ENCODE measurements at regions not wholly inside any gene's neighbourhood (a gene's known extent, or its start where the extent isn't known, plus 50 kb on each side); places are given as distances from the start of the nearest gene placed in this dataset.
A peak's percentile ranks its signal among the peaks of the same experiment; 100 is the strongest.
"Not testable (repeated sequence)": the region's sequence is repeated elsewhere in the genome, so short reads cannot be mapped to it uniquely, and the experiment has no call there.

DNA sequence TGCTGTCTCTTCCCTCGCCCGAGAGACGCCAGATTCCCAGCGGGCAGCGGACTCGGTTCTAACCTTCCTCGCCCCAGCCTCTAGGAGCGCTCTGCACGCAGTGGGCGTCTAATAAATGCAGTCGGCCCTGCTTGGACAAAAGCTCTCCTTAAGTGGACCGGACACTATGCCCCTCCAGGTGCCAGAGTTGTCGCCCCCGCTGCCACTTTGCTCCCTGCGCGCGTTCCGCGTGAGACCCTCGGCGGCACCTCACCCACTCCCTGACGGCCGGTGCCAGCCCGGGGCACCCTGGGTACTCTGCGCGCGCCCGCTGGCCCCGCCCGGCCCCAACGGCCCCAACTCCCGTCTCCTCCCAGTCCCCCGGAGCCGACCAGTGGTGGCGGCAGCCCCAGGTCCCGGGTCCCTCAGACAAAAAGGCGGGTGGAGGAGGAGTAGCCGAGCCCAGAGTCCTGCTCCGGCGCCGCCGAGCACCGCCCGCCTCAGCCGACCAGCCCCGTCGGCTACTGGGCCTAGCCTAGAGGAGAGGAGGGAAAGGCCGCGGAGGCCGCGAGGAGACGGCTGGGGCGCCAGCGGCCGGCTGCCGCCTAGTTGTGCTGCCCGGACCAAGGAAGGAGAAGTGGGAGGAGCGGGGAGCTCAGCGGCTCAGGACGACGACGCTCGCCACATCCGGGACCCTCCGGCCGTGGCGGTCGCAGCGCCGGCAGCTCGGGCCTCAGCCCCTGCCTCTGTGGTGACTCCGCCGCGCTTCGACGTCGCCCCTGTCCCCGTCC lies 123.0 kb downstream of the GOSR1 start:
- peak; percentile 95 for ATAC-seq
- 0% methylated on average over 5 to 71 of the region's 78 CpGs for WGBS, 2 donors
- no peaks in the 10 kb centered on the region for H3K27me3 ChIP-seq

DNA sequence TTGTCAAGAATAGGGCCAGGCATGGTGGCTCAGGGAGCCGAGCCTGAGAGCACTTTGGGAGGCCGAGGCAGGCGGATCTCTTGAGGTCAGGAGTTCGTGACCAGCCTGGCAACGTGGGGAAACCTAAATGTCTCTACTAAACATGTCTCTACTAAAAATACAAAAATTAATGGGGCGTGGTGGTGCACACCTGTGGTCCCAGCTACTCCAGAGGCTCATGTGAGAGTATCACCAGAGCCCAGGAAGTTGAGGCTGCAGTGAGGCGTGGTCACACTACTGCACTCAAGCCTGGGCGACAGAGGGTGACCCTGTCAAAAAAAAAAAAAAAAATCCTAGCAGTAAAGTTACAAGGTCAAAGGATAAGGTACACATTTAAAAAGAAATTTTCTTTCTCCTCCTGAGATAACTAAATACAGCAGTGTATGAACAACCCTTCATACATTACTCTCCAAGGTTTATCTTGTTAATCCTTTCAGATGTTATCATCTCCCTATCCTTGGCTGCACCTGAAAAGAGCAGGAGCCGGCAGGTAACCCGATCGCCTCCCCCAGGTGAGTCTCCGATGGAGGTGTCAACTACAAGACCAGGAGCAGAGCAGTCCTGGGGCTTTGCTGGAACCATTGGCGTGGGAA lies 122.3 kb downstream of the GOSR1 start:
- TF ChIP-seq, protein P1, sequence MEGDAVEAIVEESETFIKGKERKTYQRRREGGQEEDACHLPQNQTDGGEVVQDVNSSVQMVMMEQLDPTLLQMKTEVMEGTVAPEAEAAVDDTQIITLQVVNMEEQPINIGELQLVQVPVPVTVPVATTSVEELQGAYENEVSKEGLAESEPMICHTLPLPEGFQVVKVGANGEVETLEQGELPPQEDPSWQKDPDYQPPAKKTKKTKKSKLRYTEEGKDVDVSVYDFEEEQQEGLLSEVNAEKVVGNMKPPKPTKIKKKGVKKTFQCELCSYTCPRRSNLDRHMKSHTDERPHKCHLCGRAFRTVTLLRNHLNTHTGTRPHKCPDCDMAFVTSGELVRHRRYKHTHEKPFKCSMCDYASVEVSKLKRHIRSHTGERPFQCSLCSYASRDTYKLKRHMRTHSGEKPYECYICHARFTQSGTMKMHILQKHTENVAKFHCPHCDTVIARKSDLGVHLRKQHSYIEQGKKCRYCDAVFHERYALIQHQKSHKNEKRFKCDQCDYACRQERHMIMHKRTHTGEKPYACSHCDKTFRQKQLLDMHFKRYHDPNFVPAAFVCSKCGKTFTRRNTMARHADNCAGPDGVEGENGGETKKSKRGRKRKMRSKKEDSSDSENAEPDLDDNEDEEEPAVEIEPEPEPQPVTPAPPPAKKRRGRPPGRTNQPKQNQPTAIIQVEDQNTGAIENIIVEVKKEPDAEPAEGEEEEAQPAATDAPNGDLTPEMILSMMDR (IDR thresholded peaks at IDR 0.05), result no peak
- no peak for TF ChIP-seq POLR2A (IDR thresholded peaks at IDR 0.05)
- 36 to 38% methylated on average over 12 to 13 of the region's 13 CpGs for WGBS, 2 donors
- Histone ChIP-seq H3K27me3 (no peaks in the 10 kb centered on the region), H3K27ac (peak overlapping the region; percentile 94 to 98 (median 96)), H3K4me1 (no peaks in the 10 kb centered on the region), H3K36me3 (replicated peaks in 1 of 2; ENCODE audit: insufficient read depth in 1 of 2, low read depth in 2 of 2) (no peaks in the 10 kb centered on the region), H3K4me3 (peak overlapping the region; percentile 93 to 96), H3K9me3 (no peaks in the 10 kb centered on the region)
- intact Hi-C loops (cut with DNase I), result no loop called here
- no peak for DNase-seq
- ATAC-seq, result no peak

More for the DNA sequence above, 123.0 kb downstream of the GOSR1 start:
- Histone ChIP-seq H3K9me3 (no peaks in the 10 kb centered on the region), H3K4me3 (peak overlapping the region; percentile 93 to 96), H3K27ac (peak overlapping the region; percentile 94 to 98 (median 96)), H3K36me3 (replicated peaks in 1 of 2; ENCODE audit: insufficient read depth in 1 of 2, low read depth in 2 of 2) (no peaks in the 10 kb centered on the region), H3K4me1 (no peaks in the 10 kb centered on the region)
- TF ChIP-seq, protein P1 (IDR thresholded peaks at IDR 0.05), result peak; percentile 37 to 90 (median 61)
- TF ChIP-seq POLR2A (IDR thresholded peaks at IDR 0.05), result peak; percentile 86 to 95 (median 95)
- DNase-seq, result peak; percentile 81 to 89 (median 84)
- intact Hi-C loops (cut with DNase I), result no loop called here

- Histone ChIP-seq H3K9me3 (no peaks in the 10 kb centered on the region), H3K4me3 (no peak overlapping the region), H3K36me3 (replicated peaks in 1 of 2; ENCODE audit: insufficient read depth in 1 of 2, low read depth in 2 of 2) (no peaks in the 10 kb centered on the region), H3K4me1 (no peaks in the 10 kb centered on the region), H3K27ac (no peak overlapping the region), H3K27me3 (no peaks in the 10 kb centered on the region)
- intact Hi-C loops (cut with DNase I), result no loop called here
- DNase-seq (no peak), ATAC-seq (no peak)
- WGBS, 2 donors, result 77 to 85% methylated on average over 4 of the region's 4 CpGs
- TF ChIP-seq POLR2A (IDR thresholded peaks at IDR 0.05), result no peak
- TF ChIP-seq, protein P1 (IDR thresholded peaks at IDR 0.05), result no peak
These were observed 120.6 kb downstream of the GOSR1 start for GRCh38 chr17:30597776-30598288.

- DNase-seq; H3K27ac ChIP-seq; H3K36me3 ChIP-seq (replicated peaks in 1 of 2; ENCODE audit: insufficient read depth in 1 of 2, low read depth in 2 of 2); H3K4me1 ChIP-seq; H3K27me3 ChIP-seq; ATAC-seq; intact Hi-C loops (cut with DNase I); H3K9me3 ChIP-seq; H3K4me3 ChIP-seq: not testable (repeated sequence)
- WGBS, 2 donors, result 90 to 94% methylated on average over 6 of the region's 8 CpGs
These were observed 120.0 kb downstream of the GOSR1 start for GRCh38 chr17:30596948-30597775.

- intact Hi-C loops (cut with DNase I); H3K27ac ChIP-seq; H3K27me3 ChIP-seq; H3K4me1 ChIP-seq; H3K4me3 ChIP-seq; ATAC-seq; H3K36me3 ChIP-seq (replicated peaks in 1 of 2; ENCODE audit: insufficient read depth in 1 of 2, low read depth in 2 of 2); H3K9me3 ChIP-seq; DNase-seq: not testable (repeated sequence)
- 77 to 81% methylated on average over 10 of the region's 10 CpGs for WGBS, 2 donors
These were observed 117.8 kb downstream of the GOSR1 start for GRCh38 chr17:30594953-30595371.
